ENCODE measurements at regions not wholly inside any gene's neighbourhood (a gene's known extent, or its start where the extent isn't known, plus 50 kb on each side); places are given as distances from the start of the nearest gene placed in this dataset.

DNA sequence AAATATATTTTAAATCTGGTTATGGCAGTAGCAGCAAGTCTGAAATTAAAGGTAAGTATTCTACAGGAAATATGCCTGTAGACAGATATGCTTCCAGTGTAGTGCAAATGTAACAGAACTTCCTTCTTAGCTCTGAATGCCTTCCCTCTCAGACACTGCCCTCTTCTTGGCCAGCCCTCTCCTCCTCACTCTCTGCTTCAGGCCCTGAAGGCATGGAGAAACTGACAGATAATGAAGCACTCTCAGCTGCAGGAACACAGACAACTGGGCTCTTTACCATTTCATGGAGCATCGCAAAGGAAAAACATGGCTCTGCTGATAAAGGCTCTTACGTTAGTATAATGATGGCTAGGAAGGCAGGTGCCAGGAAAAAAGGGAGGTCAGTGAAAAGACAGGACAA, 431.5 kb upstream of the RASGEF1B start:
- Histone ChIP-seq H3K23ac (ENCODE audit: low read length in 2 of 2) (no peak overlapping the region), H3K4me1 (ENCODE audit: control insufficient read depth, insufficient read depth, low read depth, low read length) (peaks cover 2% of the 10 kb centered on the region), H3K4me3 (ENCODE audit: insufficient read depth in 1 of 2, low read depth in 1 of 2, low read length in 2 of 2) (no peak overlapping the region), H4K91ac (ENCODE audit: low read length) (no peak overlapping the region), H3K4me2 (ENCODE audit: low read length, poor library complexity, severe bottlenecking) (no peak overlapping the region), H2AK5ac (ENCODE audit: low read length, severe bottlenecking) (no peak overlapping the region), H3K9ac (ENCODE audit: low read length) (no peak overlapping the region), H3K27me3 (ENCODE audit: control insufficient read depth in 1 of 2, insufficient read depth in 1 of 2, low read length in 2 of 2) (no peaks in the 10 kb centered on the region), H2BK12ac (ENCODE audit: low read length in 2 of 2) (no peak overlapping the region), H3K79me1 (replicated peaks; ENCODE audit: low read length, poor library complexity, severe bottlenecking) (no peaks in the 10 kb centered on the region), H3K4ac (ENCODE audit: low read depth in 1 of 2, low read length in 2 of 2) (no peak overlapping the region), H3K18ac (ENCODE audit: low read depth in 1 of 2, low read length in 2 of 2) (no peak overlapping the region), H3K9me3 (ENCODE audit: control insufficient read depth, low read length) (no peaks in the 10 kb centered on the region), H3K14ac (ENCODE audit: low read length in 2 of 2) (no peak overlapping the region), H4K8ac (ENCODE audit: low read length) (no peak overlapping the region), H2BK15ac (ENCODE audit: low read depth, poor library complexity, severe bottlenecking) (no peak overlapping the region), H3K36me3 (ENCODE audit: control insufficient read depth in 1 of 2, insufficient read depth in 2 of 2, low read depth in 1 of 2, low read length in 2 of 2) (no peaks in the 10 kb centered on the region), H3K27ac (ENCODE audit: low read length, poor library complexity, severe bottlenecking) (no peak overlapping the region), H2BK5ac (ENCODE audit: low read depth, low read length, poor library complexity, severe bottlenecking) (no peak overlapping the region), H2BK120ac (ENCODE audit: low read depth, low read length) (no peak overlapping the region), H2AFZ (ENCODE audit: low read depth, low read length) (no peak overlapping the region)
- WGBS = 80% methylated on average over 2 of the region's 2 CpGs
- DNase-seq = no peak

DNA sequence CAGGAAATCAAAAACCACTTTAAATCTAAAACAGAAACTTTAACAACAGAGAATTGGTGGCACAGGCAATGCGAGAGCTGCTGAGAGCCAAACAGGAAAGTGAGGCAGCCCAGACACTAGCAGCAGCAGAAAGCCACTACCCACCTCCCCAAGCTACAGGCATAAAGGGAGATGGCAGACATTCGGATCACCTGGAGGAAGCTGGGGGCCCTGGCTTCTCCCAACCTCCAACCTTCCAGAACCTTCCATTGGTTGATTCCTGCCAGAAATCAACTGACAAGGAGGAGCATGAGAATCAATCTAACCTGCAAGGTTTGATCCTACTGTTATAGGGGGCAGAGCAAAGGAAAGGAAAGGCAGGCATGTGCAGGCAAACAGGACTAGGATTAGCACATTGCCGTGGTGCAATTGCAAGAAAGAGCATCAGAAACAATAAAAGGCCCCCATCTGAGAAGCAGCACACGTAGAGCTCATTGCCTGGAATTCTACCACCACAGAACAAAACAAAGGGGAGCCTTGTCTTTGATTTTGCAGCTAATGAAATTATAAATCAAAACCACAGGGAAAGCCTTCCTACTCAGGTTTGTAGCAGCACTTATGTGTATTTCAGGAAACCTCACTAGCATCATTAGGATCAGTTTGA, 427.3 kb upstream of the RASGEF1B start:
- H3K4ac ChIP-seq (ENCODE audit: low read depth in 1 of 2, low read length in 2 of 2) = no peak overlapping the region
- no peak overlapping the region for H3K27ac ChIP-seq (ENCODE audit: low read length, poor library complexity, severe bottlenecking)
- WGBS = 61% methylated on average over 4 of the region's 4 CpGs

DNA sequence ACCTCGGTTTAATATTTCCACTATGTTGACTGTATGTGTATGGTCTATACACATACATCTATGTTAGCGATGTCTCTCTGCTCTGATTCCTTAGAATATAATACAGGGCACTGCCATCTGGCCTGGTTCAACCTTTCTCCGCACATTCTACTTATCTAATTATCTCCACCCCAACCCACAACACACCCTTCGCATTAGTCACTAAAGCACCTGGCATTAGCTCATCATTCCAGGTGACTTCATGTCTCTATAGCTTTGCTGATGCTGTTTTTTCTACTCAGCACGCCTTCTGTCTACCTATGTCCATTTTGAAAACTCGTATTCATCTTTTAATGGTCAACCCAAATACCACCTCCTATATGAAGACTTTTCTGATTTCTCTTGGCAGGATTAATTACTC, 425.2 kb upstream of the RASGEF1B start:
- H3K4me2 ChIP-seq (ENCODE audit: low read length, poor library complexity, severe bottlenecking) = no peak overlapping the region
- H4K91ac ChIP-seq (ENCODE audit: low read length) = no peak overlapping the region
- H3K9ac ChIP-seq (ENCODE audit: low read length) = no peak overlapping the region
- no peak overlapping the region for H3K18ac ChIP-seq (ENCODE audit: low read depth in 1 of 2, low read length in 2 of 2)
- H3K36me3 ChIP-seq (ENCODE audit: control insufficient read depth in 1 of 2, insufficient read depth in 2 of 2, low read depth in 1 of 2, low read length in 2 of 2) = no peaks in the 10 kb centered on the region
- H3K27ac ChIP-seq (ENCODE audit: low read length, poor library complexity, severe bottlenecking) = no peak overlapping the region
- 85% methylated on average over 5 of the region's 6 CpGs for WGBS
- H3K23ac ChIP-seq (ENCODE audit: low read length in 2 of 2) = no peak overlapping the region
- H2BK5ac ChIP-seq (ENCODE audit: low read depth, low read length, poor library complexity, severe bottlenecking) = no peak overlapping the region
- no peak overlapping the region for H2BK120ac ChIP-seq (ENCODE audit: low read depth, low read length)
- no peak overlapping the region for H3K4me3 ChIP-seq (ENCODE audit: insufficient read depth in 1 of 2, low read depth in 1 of 2, low read length in 2 of 2)
- H3K4ac ChIP-seq (ENCODE audit: low read depth in 1 of 2, low read length in 2 of 2) = no peak overlapping the region
- no peaks in the 10 kb centered on the region for H3K9me3 ChIP-seq (ENCODE audit: control insufficient read depth, low read length)
- H3K14ac ChIP-seq (ENCODE audit: low read length in 2 of 2) = no peak overlapping the region
- H2AK5ac ChIP-seq (ENCODE audit: low read length, severe bottlenecking) = no peak overlapping the region
- no peak overlapping the region for H2BK12ac ChIP-seq (ENCODE audit: low read length in 2 of 2)
- no peak for DNase-seq
- H3K79me1 ChIP-seq (replicated peaks; ENCODE audit: low read length, poor library complexity, severe bottlenecking) = no peaks in the 10 kb centered on the region
- H4K8ac ChIP-seq (ENCODE audit: low read length) = no peak overlapping the region
- no peaks in the 10 kb centered on the region for H3K4me1 ChIP-seq (ENCODE audit: control insufficient read depth, insufficient read depth, low read depth, low read length)
- peaks cover 0 to 4% of the 10 kb centered on the region in 2 experiments for H3K27me3 ChIP-seq (ENCODE audit: control insufficient read depth in 1 of 2, insufficient read depth in 1 of 2, low read length in 2 of 2)
- no peak overlapping the region for H2AFZ ChIP-seq (ENCODE audit: low read depth, low read length)
- H2BK15ac ChIP-seq (ENCODE audit: low read depth, poor library complexity, severe bottlenecking) = no peak overlapping the region

More for the DNA sequence above, 427.3 kb upstream of the RASGEF1B start:
- H3K4me3 ChIP-seq (ENCODE audit: insufficient read depth in 1 of 2, low read depth in 1 of 2, low read length in 2 of 2) = no peak overlapping the region
- no peak overlapping the region for H2BK15ac ChIP-seq (ENCODE audit: low read depth, poor library complexity, severe bottlenecking)
- no peak overlapping the region for H2AFZ ChIP-seq (ENCODE audit: low read depth, low read length)
- H3K23ac ChIP-seq (ENCODE audit: low read length in 2 of 2) = no peak overlapping the region
- H3K27me3 ChIP-seq (ENCODE audit: control insufficient read depth in 1 of 2, insufficient read depth in 1 of 2, low read length in 2 of 2) = no peaks in the 10 kb centered on the region
- H3K9ac ChIP-seq (ENCODE audit: low read length) = no peak overlapping the region
- no peak overlapping the region for H4K8ac ChIP-seq (ENCODE audit: low read length)
- H2BK120ac ChIP-seq (ENCODE audit: low read depth, low read length) = no peak overlapping the region
- no peaks in the 10 kb centered on the region for H3K36me3 ChIP-seq (ENCODE audit: control insufficient read depth in 1 of 2, insufficient read depth in 2 of 2, low read depth in 1 of 2, low read length in 2 of 2)
- no peak overlapping the region for H2BK5ac ChIP-seq (ENCODE audit: low read depth, low read length, poor library complexity, severe bottlenecking)
- no peak overlapping the region for H3K18ac ChIP-seq (ENCODE audit: low read depth in 1 of 2, low read length in 2 of 2)
- H3K9me3 ChIP-seq (ENCODE audit: control insufficient read depth, low read length) = no peaks in the 10 kb centered on the region
- no peak overlapping the region for H2AK5ac ChIP-seq (ENCODE audit: low read length, severe bottlenecking)
- no peak overlapping the region for H3K14ac ChIP-seq (ENCODE audit: low read length in 2 of 2)
- H3K4me1 ChIP-seq (ENCODE audit: control insufficient read depth, insufficient read depth, low read depth, low read length) = no peaks in the 10 kb centered on the region
- no peaks in the 10 kb centered on the region for H3K79me1 ChIP-seq (replicated peaks; ENCODE audit: low read length, poor library complexity, severe bottlenecking)
- H3K4me2 ChIP-seq (ENCODE audit: low read length, poor library complexity, severe bottlenecking) = no peak overlapping the region
- H4K91ac ChIP-seq (ENCODE audit: low read length) = no peak overlapping the region
- no peak for DNase-seq
- no peak overlapping the region for H2BK12ac ChIP-seq (ENCODE audit: low read length in 2 of 2)

DNA sequence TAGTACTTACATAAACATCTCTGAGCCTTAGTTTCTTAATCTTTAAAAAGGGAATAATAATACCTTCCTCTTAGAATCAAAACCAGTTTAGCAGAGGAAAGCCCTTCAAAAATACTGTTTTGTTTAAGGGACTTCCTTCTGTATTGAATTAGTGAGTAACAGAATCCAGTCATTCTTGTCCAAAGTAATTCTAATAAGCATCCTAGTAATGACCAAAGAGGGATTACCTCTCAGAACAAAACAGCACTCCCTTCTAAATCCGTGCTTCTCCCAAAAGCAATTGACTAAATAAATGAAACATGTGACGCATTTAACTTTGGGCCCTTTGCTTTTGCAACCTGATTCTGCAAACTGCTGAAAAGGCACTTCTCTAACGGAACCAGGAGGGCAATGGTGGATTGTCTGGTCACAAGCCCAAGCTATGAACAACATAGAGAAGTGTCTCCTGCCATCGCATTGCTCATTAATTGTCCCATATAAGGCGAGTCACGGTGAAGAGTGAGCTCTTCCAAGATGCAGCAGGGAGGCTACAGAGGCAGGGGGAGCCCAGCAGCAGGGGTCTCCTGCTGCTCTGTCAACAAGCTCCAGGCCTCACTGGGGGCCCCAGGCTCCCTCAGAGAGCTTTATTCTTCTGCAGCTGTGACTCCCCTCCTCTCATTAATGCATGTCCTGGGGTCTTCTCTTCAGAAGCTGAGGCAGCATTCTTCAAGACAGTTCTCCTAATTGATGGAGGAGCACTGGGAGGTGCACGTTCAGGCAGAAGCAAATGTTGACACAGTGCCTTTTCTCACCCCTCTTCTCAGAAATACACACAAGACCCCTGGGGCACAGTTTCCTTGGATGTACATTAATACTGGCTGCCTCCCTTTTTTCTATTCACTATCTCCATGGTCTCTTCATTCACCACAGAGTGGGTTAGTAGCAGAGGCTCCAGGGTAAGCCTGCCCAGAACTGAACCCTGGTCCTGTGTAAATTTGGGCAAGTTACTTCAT, 419.6 kb upstream of the RASGEF1B start:
- Histone ChIP-seq H3K4ac (ENCODE audit: low read depth in 1 of 2, low read length in 2 of 2) (no peak overlapping the region), H2AFZ (ENCODE audit: low read depth, low read length) (no peak overlapping the region), H3K79me1 (replicated peaks; ENCODE audit: low read length, poor library complexity, severe bottlenecking) (no peaks in the 10 kb centered on the region), H3K4me1 (ENCODE audit: control insufficient read depth, insufficient read depth, low read depth, low read length) (no peaks in the 10 kb centered on the region), H3K27ac (ENCODE audit: low read length, poor library complexity, severe bottlenecking) (no peak overlapping the region), H3K18ac (ENCODE audit: low read depth in 1 of 2, low read length in 2 of 2) (no peak overlapping the region), H2AK5ac (ENCODE audit: low read length, severe bottlenecking) (no peak overlapping the region), H3K23ac (ENCODE audit: low read length in 2 of 2) (no peak overlapping the region), H3K4me2 (ENCODE audit: low read length, poor library complexity, severe bottlenecking) (no peak overlapping the region), H2BK12ac (ENCODE audit: low read length in 2 of 2) (no peak overlapping the region), H3K27me3 (ENCODE audit: control insufficient read depth in 1 of 2, insufficient read depth in 1 of 2, low read length in 2 of 2) (peaks cover 0 to 4% of the 10 kb centered on the region in 2 experiments), H3K36me3 (ENCODE audit: control insufficient read depth in 1 of 2, insufficient read depth in 2 of 2, low read depth in 1 of 2, low read length in 2 of 2) (no peaks in the 10 kb centered on the region), H3K14ac (ENCODE audit: low read length in 2 of 2) (no peak overlapping the region), H3K4me3 (ENCODE audit: insufficient read depth in 1 of 2, low read depth in 1 of 2, low read length in 2 of 2) (no peak overlapping the region), H2BK5ac (ENCODE audit: low read depth, low read length, poor library complexity, severe bottlenecking) (no peak overlapping the region), H4K8ac (ENCODE audit: low read length) (no peak overlapping the region), H3K9ac (ENCODE audit: low read length) (no peak overlapping the region), H3K9me3 (ENCODE audit: control insufficient read depth, low read length) (no peaks in the 10 kb centered on the region), H2BK15ac (ENCODE audit: low read depth, poor library complexity, severe bottlenecking) (no peak overlapping the region), H4K91ac (ENCODE audit: low read length) (no peak overlapping the region), H2BK120ac (ENCODE audit: low read depth, low read length) (no peak overlapping the region)
- 38% methylated on average over 7 of the region's 7 CpGs for WGBS
- no peak for DNase-seq

Measured in mesenchymal stem cell (in vitro differentiated cells and primary cell).